Thyroid gland (tissue), 4 donors: ENCODE measurements at regions not wholly inside any gene's neighbourhood (a gene's known extent, or its start where the extent isn't known, plus 50 kb on each side); places are given as distances from the start of the nearest gene placed in this dataset.
"Not testable (repeated sequence)": the region's sequence is repeated elsewhere in the genome, so short reads cannot be mapped to it uniquely, and the experiment has no call there.

Experiments used
- DNase-seq, 2 donors: peaks; one replicate each; pipeline ENCODE4 v3.0.0-alpha.2; 2019
- H3K27ac ChIP-seq, 3 donors: fragments of 200-600 bp; sonication (generic); 1 replicate in 2 of 3; 2 replicates in 1 of 3; pipeline ENCODE4 v1.5.1; 2016 to 2019; ENCODE audit warnings: mild to moderate bottlenecking in 1 of 3, moderate library complexity in 1 of 3
- H3K27me3 ChIP-seq: fragments of 200-600 bp; sonication (generic); one replicate; pipeline ENCODE4 v1.5.1; 2019
- H3K36me3 ChIP-seq, 2 donors: fragments of 200-600 bp; sonication (generic); one replicate each; pipeline ENCODE4 v1.5.1; 2016 to 2019
- H3K4me1 ChIP-seq, 2 donors: fragments of 200-600 bp; sonication (generic); one replicate each; pipeline ENCODE4 v1.5.1; 2017 to 2019
- H3K4me3 ChIP-seq, 3 donors: fragments of 200-600 bp; sonication (generic); replicated peaks in 1 of 3; 1 replicate in 2 of 3; 2 replicates in 1 of 3; pipeline ENCODE4 v1.5.1; 2016; ENCODE audit warnings: mild to moderate bottlenecking in 1 of 3
- H3K9me3 ChIP-seq: fragments of 200-600 bp; sonication (generic); one replicate; pipeline ENCODE4 v1.5.1; 2017
- POLR2A ChIP-seq, 2 donors: fragments of 450-650 bp; IDR thresholded peaks; one replicate each; pipeline ENCODE4 v1.6.1; 2017; ENCODE audit warnings: antibody characterized with exemption in 2 of 2, mild to moderate bottlenecking in 2 of 2, moderate library complexity in 1 of 2
- WGBS, 2 donors: methylation state at CpG; one replicate each; pipeline ENCODE4 v1.1.5; 2017; 5-methylcytosine and 5-hydroxymethylcytosine counted together
- intact Hi-C: fragments of 100-400 bp; cut with DNase I; formaldehyde crosslinking; loops from one replicate; pipeline ENCODE4 v1.15.1; 2023
- TF ChIP-seq, protein P1 (sequence below), 6 experiments: fragments of 200-600 bp in 3 of 6; fragments of 450-650 bp in 3 of 6; sonication (generic) in 3 of 6; IDR thresholded peaks; one replicate each; pipeline ENCODE4 v1.5.1; 2016 to 2019; ENCODE audit warnings: antibody characterized with exemption in 6 of 6, mild to moderate bottlenecking in 2 of 6, inconsistent platforms in 1 of 6, moderate library complexity in 1 of 6

DNA sequence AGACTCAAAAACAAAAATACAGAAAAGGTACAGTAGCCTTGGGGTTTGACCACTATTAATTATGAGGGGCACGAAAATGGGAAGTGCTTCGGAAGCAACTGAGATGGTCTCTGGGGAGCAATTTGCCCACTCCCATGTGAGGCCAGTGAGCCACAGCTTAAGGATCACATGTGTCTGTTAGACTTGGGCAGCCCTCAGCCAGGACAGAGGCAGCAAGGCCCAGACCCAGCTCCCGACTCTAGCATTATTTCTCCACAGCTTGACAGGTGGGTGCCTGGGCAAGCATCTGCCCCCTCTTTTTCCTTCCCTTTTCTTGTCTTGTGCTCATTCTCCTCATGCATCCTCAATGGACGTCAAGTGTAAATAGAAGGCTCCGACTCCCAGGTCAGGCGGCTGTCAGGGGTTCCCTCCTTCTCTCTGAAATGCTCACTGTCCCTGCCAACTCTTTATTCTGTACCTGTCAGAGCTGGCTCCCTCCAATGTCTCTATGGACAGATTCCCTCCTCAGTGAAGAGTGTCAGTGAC lies 137.0 kb upstream of the RCN1 start:
- no peak overlapping the region for H3K27ac ChIP-seq
- no peaks in the 10 kb centered on the region for H3K4me1 ChIP-seq
- TF ChIP-seq POLR2A (IDR thresholded peaks at IDR 0.05): no peak
- TF ChIP-seq, protein P1, sequence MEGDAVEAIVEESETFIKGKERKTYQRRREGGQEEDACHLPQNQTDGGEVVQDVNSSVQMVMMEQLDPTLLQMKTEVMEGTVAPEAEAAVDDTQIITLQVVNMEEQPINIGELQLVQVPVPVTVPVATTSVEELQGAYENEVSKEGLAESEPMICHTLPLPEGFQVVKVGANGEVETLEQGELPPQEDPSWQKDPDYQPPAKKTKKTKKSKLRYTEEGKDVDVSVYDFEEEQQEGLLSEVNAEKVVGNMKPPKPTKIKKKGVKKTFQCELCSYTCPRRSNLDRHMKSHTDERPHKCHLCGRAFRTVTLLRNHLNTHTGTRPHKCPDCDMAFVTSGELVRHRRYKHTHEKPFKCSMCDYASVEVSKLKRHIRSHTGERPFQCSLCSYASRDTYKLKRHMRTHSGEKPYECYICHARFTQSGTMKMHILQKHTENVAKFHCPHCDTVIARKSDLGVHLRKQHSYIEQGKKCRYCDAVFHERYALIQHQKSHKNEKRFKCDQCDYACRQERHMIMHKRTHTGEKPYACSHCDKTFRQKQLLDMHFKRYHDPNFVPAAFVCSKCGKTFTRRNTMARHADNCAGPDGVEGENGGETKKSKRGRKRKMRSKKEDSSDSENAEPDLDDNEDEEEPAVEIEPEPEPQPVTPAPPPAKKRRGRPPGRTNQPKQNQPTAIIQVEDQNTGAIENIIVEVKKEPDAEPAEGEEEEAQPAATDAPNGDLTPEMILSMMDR (IDR thresholded peaks at IDR 0.05): no peak
- H3K4me3 ChIP-seq: no peak overlapping the region
- intact Hi-C loops: no loop called here
- DNase-seq: no peak
- H3K36me3 ChIP-seq: no peaks in the 10 kb centered on the region
- no peaks in the 10 kb centered on the region for H3K9me3 ChIP-seq
- WGBS, 2 donors: 75 to 76% methylated on average over 6 of the region's 6 CpGs
- no peaks in the 10 kb centered on the region for H3K27me3 ChIP-seq

DNA sequence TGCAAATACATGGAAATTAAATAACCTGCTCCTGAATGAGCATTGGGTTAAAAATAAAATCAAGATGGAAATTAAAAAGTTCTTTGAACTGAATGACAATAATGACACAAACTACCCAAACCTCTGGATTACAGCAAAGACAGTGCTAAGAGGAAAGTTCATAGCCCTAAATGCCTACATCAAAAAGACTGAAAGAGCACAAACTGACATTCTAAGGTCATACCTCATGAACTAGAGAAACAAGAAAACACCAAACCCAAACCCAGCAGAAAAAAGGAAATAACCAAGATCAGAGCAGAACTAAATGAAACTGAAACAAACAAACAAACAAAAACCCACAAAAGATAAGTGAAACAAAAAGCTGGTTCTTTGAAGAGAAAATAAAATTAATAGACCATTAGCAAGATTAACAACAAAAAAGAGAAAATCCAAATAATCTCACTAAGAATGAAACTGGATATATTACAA lies 138.6 kb upstream of the PAX6 start:
- H3K27me3 ChIP-seq, DNase-seq, H3K4me1 ChIP-seq, H3K9me3 ChIP-seq, intact Hi-C loops, H3K27ac ChIP-seq, H3K4me3 ChIP-seq, H3K36me3 ChIP-seq: not testable (repeated sequence)

DNA sequence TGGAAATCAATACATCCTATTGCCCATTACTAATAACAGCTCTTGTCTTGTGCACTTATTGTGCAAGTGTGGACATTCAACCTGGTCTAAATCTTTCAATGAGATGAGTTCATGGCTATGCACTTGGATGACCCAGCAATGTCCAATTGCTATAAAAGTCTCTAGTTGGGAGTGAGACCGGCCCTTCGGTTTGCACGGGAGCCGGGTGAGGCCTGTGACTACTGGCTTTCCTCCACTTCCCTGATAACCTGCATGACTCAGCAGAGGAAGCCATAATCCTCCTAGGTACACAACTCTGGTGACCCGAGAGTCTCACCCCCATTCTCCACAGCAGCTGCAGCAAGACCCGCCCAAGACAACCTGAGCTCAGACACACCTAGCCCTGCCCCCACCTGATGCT lies 135.9 kb upstream of the PAX6 start:
- no peak for DNase-seq
- Histone ChIP-seq H3K9me3 (no peaks in the 10 kb centered on the region), H3K4me3 (no peak overlapping the region), H3K27me3 (no peaks in the 10 kb centered on the region), H3K4me1 (no peaks in the 10 kb centered on the region), H3K27ac (no peak overlapping the region), H3K36me3 (no peaks in the 10 kb centered on the region)
- intact Hi-C loops: no loop called here
- WGBS, 2 donors: 76 to 84% methylated on average over 5 to 6 of the region's 6 CpGs
- TF ChIP-seq, protein P1 (IDR thresholded peaks at IDR 0.05): no peak
- TF ChIP-seq POLR2A (IDR thresholded peaks at IDR 0.05): no peak

DNA sequence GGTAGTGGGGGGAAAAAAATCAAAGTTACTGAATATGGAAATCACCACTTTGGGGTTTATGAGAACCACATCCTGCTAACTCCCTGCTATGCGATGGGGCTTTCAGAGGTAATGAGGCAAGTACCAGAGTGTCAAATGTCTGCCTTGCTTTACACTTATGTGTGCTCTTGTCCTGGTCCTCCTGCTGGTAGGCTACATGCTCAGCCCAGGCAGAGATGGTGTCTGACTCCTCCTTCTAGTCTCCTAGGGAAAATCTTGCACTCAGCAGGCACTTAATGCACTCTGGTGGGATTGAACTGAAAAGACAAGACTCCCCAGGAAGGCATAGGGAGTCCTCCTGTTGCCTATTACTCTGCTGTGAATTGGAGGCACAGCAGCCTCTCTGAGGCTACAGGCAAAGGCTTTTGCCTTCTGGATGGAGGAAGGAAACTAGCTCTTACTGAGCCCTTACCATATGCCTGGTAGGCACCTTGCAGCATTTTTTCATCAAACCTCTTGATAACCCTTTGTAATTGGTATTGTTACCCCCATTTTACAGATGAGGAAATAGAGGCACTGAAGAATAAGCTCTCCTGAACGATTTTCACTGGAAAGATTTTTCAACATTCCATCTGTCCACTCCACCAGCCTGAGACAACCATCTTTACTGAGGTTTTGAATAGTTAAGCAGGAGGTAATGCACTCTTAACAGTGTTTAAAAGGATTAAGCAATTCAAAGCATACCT lies 132.1 kb upstream of the PAX6 start:
- Histone ChIP-seq H3K36me3 (no peaks in the 10 kb centered on the region), H3K27ac (no peak overlapping the region), H3K27me3 (no peaks in the 10 kb centered on the region), H3K4me3 (no peak overlapping the region), H3K4me1 (no peaks in the 10 kb centered on the region), H3K9me3 (no peaks in the 10 kb centered on the region)
- 23 to 41% methylated on average over 2 of the region's 2 CpGs for WGBS, 2 donors
- no peak for DNase-seq
- intact Hi-C loops: no loop called here
- TF ChIP-seq, protein P1 (IDR thresholded peaks at IDR 0.05): no peak
- no peak for TF ChIP-seq POLR2A (IDR thresholded peaks at IDR 0.05)

DNA sequence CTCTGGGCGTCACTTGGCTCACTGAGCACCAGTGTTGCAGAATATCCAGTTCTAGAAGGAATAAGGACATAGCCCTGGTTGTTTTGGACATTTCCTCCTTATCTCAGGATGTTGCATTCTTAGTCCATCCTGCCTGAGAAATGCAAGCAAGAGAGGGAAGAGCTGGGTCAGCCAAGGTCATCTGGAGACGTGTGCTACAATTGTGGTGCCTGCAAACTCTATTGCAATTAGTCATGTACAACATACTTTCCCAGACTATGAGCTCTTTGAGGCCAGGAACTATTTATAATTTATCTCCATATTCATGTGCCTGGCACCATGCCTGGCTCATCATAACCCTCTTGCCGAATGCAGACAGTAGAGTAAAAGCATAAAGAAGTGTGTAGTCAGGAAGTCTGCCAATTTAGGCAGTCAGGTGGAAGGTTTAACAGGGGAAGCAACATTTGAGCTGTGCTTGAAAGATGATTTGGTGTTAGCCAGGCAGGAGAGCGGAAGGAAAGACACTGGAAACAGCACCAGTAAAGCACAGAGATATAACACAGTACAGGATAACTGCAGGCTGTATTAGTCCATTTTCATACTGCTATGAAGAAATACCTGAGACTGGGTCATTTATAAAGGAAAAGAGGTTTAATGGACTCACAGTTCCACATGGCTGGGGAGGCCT lies 129.4 kb upstream of the PAX6 start:
- WGBS, 2 donors: 61 to 64% methylated on average over 4 of the region's 4 CpGs
- TF ChIP-seq, protein P1 (IDR thresholded peaks at IDR 0.05): no peak
- TF ChIP-seq POLR2A (IDR thresholded peaks at IDR 0.05): no peak
- no peak for DNase-seq
- intact Hi-C loops: no loop called here
- no peak overlapping the region for H3K27ac ChIP-seq
- no peaks in the 10 kb centered on the region for H3K9me3 ChIP-seq
- no peaks in the 10 kb centered on the region for H3K4me1 ChIP-seq
- H3K36me3 ChIP-seq: no peaks in the 10 kb centered on the region
- H3K4me3 ChIP-seq: no peak overlapping the region
- H3K27me3 ChIP-seq: no peaks in the 10 kb centered on the region
